ENCODE measurements at regions not wholly inside any gene's neighbourhood (a gene's known extent, or its start where the extent isn't known, plus 50 kb on each side); places are given as distances from the start of the nearest gene placed in this dataset.

DNA sequence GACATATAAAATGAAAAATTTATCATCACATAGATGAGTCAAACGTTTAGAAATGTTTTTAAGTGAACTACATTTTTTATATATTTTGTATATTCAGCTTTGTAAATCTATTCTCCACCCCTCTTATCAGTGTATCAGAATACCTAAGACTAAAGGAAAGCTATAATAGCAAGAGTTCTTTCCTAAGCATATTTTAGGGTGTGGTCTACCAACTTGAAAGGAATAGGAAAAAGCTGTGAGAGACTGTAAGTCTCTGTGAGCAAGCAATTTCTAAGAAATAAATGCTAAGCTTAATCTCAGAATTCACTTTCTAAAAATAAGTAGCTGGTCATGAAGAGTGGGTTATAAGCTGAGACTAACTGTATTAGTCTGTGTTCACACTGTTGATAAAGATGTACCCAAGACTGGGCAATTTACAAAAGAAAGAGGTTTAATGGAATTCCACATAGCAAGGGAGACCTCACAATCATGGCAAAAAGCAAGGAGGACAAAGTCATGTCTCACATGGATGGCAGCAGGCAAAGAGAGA lies 175.4 kb upstream of the PREP start:
- DNase-seq (ENCODE audit: low spot score): no peak

DNA sequence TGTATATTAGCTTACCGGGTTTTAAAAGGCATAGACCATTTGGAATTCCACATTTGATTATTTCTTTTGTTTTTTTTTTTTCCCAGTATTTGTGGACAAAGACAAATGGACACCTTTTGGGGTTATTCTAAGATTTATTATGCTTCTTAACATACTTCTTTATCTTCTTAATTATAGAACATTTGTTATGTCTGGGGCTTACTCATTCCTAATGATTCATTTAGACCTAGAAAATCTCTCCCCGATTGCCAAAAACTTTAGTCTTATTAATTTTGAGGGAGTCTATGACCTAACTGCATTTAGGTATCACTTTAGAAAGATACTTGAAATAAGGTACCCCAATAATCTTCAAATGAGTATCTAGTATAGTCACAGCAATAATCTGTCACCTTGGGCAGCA lies 170.7 kb upstream of the PREP start:
- DNase-seq (ENCODE audit: low spot score): no peak

DNA sequence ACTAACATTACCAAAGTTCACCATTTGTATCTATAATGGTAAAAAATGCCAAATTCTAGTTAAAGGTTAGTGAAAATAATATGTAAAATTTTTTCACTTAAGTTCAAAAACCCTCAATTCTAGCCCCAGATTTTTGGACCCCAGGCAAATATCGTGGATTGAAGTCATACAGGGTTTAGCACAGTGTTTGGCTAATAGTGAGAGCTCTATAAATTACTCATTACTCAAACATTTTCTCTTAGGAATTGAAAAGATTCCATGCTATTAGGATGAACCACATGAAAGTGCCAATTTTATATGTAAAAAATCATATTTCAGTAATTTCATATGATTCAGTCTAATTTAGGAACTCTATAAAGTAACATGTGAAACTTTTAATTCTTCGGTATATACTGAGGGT lies 170.3 kb upstream of the PREP start:
- no peak for DNase-seq (ENCODE audit: low spot score)

DNA sequence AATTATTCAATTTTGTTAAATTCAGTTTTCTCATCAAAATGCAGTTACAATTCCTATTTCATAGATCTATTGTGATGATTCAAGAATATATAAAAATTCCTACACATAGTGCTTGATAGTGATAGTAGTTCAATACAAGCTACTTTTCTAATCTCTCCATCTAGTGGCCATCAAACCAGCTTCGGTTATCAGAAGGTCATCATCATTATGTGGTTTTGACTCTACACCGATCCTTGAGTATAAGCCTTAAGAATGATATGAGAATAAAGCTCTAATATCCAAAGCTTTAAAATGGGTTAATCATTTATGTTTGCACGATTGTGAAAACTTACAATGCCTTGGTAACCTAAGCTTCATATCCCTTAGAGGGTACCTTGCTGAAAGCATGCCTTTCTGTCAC lies 167.5 kb upstream of the PREP start:
- no peak for DNase-seq (ENCODE audit: low spot score)

DNA sequence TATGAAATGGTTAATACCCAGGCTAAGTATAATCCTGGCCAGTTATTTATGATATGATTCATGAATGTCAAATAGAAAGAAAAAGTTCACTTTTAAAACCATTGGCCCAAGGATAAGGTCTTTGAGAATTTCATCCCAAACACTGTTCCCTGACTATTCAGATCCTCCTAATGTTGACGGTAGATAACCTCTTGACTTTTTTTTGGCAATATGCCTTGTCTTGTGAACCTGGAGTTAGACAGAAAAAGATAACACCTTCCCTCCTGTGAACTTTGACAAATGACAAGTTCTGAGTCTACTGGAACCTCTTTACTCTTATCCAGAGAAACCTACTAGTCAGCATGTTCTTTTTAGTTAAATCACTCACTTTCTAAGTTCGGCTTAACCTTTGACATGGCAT lies 166.8 kb upstream of the PREP start:
- DNase-seq (ENCODE audit: low spot score): no peak

DNA sequence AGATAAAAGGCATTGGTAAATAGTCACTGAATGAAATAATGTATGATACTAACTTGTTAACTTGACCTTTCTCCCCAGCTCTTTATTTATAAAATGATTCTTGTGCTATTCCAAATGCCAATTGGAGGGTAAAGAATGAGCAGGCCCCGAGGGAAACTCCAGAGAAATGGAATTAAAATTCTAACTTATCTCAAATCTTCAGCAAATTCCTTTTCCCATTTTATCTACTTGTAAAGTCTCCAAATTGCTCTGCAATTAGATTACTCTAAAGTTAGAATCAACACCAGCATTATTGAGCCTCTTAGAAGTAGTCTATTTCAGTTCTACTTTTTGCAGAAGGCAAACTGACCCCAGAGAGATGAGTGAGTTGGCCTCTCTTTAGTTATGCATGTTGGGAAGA lies 165.9 kb upstream of the PREP start:
- no peak for DNase-seq (ENCODE audit: low spot score)

DNA sequence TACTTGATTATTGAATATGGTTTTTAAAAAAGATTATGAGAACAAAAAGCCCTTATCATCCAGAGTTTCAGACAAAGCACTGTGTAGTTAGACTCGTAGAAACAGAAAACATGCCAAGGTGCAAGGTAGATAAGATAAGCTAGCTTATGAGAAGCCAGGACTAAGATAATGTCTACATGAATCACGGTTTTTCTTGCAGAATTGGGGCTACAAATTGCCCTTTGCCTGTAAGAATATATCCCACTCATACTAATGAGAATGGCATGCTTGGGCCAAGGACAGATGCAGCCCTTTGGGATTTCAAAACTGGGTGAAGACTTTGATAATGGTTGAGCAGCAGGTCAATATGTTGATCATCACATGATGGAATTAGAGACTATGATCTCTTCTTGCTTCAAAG lies 165.3 kb upstream of the PREP start:
- DNase-seq (ENCODE audit: low spot score): no peak

DNA sequence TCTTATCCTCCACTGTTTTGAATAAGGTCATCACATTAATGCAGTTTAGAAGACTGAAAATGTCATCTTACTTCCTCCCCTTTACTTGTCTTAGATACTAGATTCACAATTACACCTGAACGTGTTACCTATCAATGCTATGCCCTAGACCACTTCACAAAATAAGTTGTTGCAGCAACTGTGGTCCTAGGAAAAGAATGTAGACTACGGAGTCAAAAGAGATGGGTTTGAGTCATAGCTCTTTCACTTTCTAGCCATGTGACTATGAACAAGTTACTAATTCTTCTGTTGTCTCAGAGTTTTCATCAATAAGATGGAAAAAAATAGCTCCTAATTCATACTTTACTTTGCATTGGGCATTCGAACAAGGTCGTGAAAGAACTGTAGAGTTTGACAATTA lies 164.3 kb upstream of the PREP start:
- DNase-seq (ENCODE audit: low spot score): no peak

DNA sequence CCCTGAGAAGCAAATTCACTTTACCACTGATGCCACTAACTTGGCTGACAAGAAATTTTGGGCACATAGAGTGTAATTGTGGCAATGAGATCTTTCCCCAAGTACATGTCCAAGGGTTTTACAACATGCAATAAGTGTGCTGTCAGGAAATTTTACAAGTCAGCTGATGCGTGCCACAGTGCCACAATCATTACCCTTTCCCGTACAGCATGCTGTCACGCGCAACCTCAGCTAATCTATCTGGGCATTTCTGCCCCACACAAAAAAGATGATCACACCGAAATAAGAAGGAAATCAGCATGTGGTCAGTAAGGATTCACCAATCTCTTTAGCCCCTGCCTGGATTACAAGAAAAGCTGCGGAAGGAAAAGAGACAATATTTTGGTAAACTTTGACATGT lies 163.6 kb upstream of the PREP start:
- DNase-seq (ENCODE audit: low spot score): no peak

DNA sequence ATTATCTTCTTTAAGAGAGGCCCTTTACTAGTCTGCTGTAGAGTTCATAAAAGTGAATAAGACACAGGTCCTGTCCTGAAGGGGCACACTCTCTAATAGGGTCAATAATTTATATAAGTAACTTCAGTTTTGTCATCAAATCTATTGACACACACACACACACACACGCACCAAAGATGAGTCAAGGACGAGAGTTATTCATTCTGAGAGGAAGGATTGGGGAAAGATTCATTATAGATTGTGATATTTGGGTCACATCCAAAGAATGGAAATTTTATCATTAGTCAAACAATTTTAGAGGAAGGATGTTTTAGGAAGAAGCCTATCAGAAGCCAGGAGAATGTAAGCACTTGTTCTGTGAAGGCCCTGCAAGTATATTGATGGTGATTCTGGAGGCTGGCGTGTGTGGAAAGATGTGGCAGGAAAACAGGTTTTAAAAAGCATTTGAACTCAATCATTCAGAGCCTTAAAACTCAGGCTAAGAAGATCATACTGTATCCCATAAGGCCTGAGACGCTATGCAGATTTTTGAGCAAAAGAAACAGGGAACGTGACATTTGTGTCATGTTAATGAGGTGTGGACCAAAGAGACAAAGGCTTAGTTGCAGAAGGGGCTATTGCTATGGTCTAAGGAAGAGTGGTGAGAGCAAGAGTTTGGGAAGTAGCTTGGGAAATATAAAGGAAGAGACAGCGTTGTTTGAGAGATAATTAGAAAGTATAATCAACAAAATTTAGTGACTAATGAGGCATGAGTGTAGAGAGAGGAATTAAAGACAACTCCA lies 161.4 kb upstream of the PREP start:
- no peak for DNase-seq (ENCODE audit: low spot score)

DNA sequence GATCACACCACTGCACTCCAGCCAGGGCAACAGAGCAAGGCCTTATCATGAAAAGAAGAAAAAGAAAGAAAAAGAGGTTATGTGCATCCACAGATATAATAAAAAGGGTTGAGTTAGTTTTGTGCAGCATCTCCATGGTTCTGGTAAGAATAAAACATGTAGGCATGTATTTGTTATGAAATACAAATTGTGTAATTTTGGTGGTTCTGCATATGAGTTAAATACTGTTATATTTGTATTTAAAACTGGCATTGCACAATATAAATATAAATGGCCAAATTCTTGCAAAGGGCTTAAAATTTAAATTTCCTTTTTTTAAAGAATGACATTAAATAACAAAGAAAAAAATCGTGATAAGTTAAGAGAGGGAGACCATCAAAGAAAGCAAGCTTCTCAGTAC lies 159.1 kb upstream of the PREP start:
- no peak for DNase-seq (ENCODE audit: low spot score)

DNA sequence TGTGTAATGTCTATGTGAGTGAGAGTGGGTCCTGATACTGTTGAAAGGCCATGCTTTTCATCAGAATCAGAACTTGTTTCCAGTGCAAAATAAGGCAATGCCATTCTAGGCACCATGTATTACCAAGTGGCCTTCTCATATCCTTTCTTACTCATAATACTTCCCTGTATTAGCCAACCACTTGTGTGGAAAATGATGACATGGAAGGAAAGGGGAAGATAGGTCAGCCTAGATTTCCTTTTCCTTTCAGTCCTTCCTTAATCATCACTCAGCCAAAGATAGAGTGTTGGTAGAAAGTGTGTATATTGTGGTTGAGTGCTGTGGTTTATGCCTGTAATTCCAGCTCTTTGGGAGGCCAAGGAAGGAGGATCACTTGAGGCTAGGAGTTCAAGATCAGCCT lies 158.6 kb upstream of the PREP start:
- no peak for DNase-seq (ENCODE audit: low spot score)

DNA sequence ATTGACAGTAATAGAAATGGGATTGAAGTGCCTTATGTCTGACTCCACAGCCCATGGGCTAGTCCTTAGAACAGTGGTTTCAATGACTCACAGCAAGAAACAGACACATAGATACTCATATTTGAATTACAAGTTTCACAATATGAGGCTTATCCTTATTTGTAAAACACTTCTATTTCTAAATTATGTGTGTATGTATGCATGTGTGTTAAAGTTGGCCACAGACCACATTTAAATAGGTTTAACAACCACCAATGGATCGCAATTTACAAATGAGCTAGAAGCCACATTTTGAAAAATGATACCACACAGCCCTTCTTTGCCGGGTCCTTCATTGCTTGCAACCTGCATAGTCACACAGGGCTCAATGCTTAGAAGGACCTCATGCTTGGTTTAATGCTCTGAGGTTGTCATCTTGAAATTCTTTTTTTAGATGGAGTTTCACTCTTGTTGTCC lies 157.8 kb upstream of the PREP start:
- DNase-seq (ENCODE audit: low spot score): no peak

DNA sequence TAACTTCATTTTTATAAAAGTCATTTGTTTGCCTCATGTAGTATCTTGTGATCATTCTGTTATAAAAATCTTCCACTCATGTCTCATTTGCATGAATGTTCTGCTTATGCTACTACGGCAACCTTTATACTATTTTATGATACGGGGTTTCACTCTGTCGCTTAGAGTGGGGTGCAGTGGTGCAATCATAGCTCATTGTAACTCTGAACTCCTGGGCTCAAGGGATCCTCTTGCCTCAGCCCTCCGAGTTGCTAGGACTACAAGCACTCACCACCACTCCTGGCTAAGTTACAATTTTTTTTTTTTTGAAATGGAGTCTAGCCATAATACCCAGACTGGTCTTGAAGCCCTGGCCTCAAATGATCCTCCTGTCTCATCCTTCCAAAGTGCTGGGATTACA lies 154.4 kb upstream of the PREP start:
- no peak for DNase-seq (ENCODE audit: low spot score)

DNA sequence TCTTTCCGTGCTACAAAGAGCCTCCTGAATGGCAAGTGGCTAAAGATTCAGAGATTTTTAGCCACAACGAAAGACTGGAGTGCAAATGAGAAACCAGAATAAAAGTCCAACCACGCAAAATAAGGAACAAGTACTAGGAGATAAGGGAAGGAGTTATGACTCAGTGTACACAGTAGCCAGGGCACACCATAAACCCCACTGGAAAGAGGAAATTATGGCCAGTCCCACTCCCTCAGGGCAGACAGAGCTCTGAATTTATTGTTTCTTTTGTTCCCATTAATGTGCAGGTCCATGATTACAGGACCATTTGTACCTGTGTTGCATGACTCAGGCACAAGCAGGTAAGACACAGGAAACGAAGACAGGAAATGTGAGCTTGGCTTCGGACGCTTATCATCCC lies 150.3 kb upstream of the PREP start:
- DNase-seq (ENCODE audit: low spot score): no peak

DNA sequence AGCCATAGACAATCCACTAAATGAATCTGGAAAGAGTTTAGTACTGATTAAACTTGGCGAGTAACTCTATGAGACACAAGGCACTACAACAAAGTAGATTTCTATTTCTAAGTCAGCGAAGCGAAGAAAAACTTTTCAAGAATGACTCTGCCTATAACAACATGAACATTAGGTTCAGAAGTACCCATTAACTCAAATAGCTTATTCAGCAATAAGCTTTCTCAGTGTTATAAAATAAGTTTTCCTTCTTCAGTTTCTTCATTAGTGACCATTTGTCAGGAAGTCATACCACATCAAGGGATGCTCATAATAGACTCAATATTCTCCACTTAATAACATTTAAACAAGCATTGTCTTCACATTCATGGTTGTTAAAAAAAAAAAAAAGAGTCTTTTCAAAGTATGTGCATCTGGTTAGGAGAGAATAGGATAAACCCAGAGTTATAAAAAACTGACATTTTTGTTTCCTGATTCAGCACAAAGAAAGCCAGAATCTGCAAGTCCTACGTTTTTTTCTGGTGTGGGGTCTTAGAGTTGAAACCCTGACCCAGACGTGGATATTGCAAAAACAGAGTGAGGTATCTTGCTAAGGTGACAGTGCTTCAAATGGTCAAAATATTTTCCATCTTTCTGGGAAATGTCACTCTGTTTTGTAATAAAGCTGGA lies 148.2 kb upstream of the PREP start:
- no peak for DNase-seq (ENCODE audit: low spot score)

DNA sequence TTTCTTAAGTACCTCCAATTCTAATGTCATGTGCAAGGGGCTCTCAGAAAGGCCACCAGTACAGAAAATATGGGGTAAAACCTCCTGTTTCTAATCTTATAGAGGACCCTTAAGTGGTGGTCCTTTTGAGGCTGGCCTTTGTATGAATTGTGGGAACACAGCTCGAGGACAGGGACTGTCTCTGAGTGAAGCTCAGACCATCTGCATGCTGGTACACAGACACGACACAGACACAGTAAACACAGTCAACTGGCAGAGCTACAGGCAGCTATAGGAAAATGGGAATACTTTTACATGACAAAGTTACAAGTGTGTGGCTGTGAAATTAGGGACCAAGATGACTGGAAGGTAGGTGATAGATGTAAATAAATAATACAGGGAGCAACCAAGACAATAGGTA lies 143.9 kb upstream of the PREP start:
- DNase-seq (ENCODE audit: low spot score): no peak

DNA sequence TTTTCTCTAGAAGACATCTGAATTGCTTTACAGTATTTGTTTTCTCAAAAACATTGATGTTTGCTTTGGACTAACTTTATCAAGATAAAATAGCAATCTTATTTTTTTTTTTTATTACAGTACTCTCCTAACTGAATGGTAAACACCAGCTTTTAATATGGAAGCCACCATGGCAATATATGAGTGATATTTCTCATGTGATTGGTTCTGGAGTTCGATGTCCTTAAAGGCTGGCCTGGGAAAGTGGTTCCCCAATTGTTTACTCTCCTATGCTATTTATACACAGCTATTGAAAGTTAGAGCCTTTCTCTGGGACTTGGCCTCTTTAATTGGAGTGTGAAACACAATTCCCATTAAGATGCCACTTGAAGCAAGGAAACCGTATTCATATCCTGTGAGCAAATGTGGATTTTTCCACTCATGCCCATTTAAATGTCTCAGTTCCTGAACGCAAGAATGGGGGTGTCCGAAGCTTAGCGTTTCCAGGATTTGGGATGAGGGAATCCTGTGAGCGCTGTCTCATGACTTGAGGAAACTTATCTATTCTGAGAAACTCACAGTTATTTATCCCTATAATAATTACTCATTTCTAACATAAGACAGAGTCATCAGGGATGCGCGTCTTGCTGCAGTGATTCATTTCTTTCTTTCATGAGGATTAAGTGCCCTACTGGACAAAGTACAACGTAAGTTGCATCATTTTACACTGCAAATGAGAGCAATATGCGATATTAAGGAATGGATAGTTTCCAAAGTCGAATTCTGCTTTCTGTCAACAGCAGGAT lies 143.3 kb upstream of the PREP start:
- DNase-seq (ENCODE audit: low spot score): no peak

DNA sequence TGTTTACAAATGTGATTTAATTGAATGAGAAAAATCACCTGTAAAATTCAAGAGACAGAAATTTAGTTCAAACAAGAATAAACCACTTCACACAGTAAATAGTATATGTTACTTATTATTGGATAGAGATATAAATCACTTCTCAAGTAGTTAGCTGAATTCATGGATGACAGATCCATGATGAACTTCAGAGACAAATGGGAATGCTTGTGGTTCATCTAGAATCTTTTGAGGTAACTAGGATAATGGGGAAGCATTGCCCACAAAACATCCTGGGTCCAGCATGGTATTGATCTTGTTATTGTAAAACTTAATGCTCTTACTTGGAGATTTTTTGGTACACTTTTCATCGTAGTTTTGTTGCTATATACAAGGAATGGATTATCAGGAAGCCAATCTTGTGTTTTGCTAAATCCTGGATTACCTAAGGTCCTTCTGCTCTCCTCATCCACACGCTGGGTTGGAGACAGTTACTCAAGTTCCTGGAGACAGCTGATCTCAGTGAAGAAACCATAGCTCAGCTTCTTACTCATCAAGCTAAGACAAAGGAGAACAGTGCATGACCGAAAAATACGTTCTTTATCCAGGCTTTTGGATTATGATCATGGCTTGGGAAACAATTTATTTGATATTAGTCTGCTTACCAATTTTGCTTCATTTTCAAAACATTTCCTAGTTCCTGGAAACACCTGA lies 142.5 kb upstream of the PREP start:
- no peak for DNase-seq (ENCODE audit: low spot score)

DNA sequence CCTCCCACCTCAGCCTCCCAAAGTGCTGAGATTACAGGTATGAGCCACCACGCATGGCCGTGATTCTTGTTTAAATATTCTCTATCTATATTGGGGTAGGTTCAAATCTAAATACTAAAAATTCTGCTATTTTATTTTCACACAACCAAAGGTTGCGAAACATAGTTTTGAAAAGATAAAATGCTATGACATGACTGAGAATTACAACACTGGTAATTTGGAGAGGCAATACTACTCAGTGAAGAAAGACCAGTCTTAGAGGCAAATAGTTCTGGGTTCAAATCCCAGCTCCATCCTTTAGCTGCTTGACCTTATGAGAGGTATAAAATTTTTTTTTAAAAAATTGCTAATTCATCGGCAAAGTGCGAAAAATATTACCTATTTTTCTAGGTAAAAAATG lies 137.0 kb upstream of the PREP start:
- DNase-seq (ENCODE audit: low spot score): no peak

DNA sequence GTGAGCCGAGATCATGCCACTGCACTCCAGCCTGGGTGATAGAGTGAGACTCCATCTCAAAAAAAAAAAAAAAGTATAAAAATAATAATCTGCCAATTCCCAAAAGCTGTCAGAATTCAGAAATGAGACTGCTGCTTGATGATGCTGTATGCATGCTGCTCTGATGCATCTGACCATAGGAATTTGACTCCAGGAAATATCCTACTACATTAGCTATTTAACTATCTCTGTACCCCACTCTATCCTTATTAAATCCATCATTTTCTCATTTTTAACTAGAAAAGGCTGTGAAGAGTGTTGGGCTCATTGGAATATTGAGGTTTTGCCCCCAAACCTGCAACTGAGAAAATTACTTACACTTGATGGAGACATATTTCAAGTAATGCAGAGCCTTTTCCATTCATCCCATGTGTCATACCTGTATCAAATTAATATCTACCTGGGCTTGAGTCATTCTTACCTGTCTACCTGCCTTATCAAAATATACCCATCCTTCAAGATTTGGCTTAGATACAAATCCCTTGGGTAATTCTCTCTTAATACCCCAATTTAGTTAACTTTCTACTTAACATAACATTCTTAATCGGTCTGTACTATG lies 135.2 kb upstream of the PREP start:
- no peak for DNase-seq (ENCODE audit: low spot score)

DNA sequence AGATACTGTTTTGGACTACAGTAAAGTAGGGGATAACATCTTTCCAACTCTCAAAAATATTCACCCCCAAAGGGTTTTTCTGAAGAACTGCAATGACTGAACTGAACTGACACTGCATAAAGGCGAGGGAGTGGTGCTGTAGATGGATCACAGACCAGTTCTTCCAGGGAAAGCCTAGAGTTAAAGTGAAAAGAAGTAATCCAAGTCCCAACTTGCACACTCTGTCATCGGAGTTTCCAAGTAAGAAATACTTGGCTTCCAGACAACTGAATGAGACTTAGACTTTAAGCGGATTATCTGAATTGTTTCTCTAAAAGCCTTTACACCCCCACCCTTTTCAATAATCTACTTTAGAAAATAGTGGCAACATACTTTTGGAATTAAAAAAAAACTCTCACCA lies 134.1 kb upstream of the PREP start:
- no peak for DNase-seq (ENCODE audit: low spot score)
